A549 (cell line): ENCODE measurements at regions not wholly inside any gene's neighbourhood (a gene's known extent, or its start where the extent isn't known, plus 50 kb on each side); places are given as distances from the start of the nearest gene placed in this dataset.

ENCODE experiments used
- ATAC-seq, 2 experiments: fragments of 200-7000 bp in 1 of 2; fragments of >200 bp in 1 of 2; cut with Nextera tagmentation in 1 of 2; cut with Tn5 transposase in 1 of 2; 3 replicates each; pipeline versions ENCODE4 v1.8.0 to v1.9.1; 2018 to 2020; ENCODE audit warnings: mild to moderate bottlenecking in 1 of 2, moderate library complexity in 1 of 2
- CTCF ChIA-PET: fragments of 300-600 bp; sonication (Branson Sonifier 250); formaldehyde crosslinking; extraction: SDS; loops from one replicate; lab custom pipeline; 2021; ENCODE audit warnings: antibody characterized with exemption, inconsistent platforms; lab: Yijun Ruan, JAX
- POLR2A ChIA-PET: fragments of 350-600 bp; formaldehyde crosslinking; extraction: SDS; loops from one replicate; lab custom pipeline; 2021; ENCODE audit warnings: antibody characterized with exemption, inconsistent platforms; lab: Yijun Ruan, JAX
- DNase-seq, 2 experiments: peaks; one replicate each; pipeline versions ENCODE4 v3.0.0 to v3.0.0-alpha.2; 2011 to 2016; ENCODE audit warnings: low read depth in 1 of 2, low spot score in 1 of 2
- FAIRE-seq: peaks from 2 replicates; lab custom pipeline; 2011; peaks lifted over from hg19 to GRCh38; lab: Jason Lieb, UNC
- H3K27ac ChIP-seq, 2 experiments: fragments of >200 bp; sonication (Bioruptor Twin); formaldehyde crosslinking; 3 replicates each; pipeline ENCODE4 v1.5.1; 2016 to 2017
- H3K4me1 ChIP-seq: fragments of >200 bp; sonication (Bioruptor Twin); formaldehyde crosslinking; 3 replicates; pipeline ENCODE4 v1.6.1; 2016
- H3K4me2 ChIP-seq: fragments of >200 bp; sonication (Bioruptor Twin); formaldehyde crosslinking; 3 replicates; pipeline ENCODE4 v1.6.1; 2016
- H3K4me3 ChIP-seq: fragments of >200 bp; sonication (Bioruptor Twin); formaldehyde crosslinking; 3 replicates; pipeline ENCODE4 v1.5.1; 2016
- H3K9me3 ChIP-seq: fragments of >200 bp; sonication (Bioruptor Twin); formaldehyde crosslinking; 3 replicates; pipeline ENCODE4 v1.6.1; 2016
- BHLHE40 ChIP-seq: IDR thresholded peaks from 2 replicates; pipeline ENCODE4 v1.6.1; 2012; ENCODE audit warnings: low read depth, low read length, inconsistent platforms
- CBX2 ChIP-seq: fragments of 200-600 bp; sonication (generic); IDR thresholded peaks from 2 replicates; pipeline ENCODE4 v1.6.1; 2016; ENCODE audit warnings: low read depth, mild to moderate bottlenecking, borderline replicate concordance
- CBX8 ChIP-seq: fragments of 200-600 bp; sonication (generic); IDR thresholded peaks from 2 replicates; pipeline ENCODE4 v1.6.1; 2016
- CHD2 ChIP-seq: fragments of 150-350 bp; IDR thresholded peaks from 2 replicates; pipeline ENCODE4 v1.6.1; 2014; ENCODE audit warnings: low read length; ENCODE audit not compliant: partially characterized antibody
- E2F6 ChIP-seq: IDR thresholded peaks from 2 replicates; pipeline ENCODE4 v1.6.1; 2012; ENCODE audit warnings: low read depth, borderline replicate concordance
- EHF ChIP-seq: fragments of 250-450 bp; sonication (Bioruptor Pico); IDR thresholded peaks from 2 replicates; pipeline ENCODE4 v1.5.0; 2020; ENCODE audit warnings: mild to moderate bottlenecking
- EHMT2 ChIP-seq: fragments of 200-600 bp; sonication (generic); IDR thresholded peaks from 2 replicates; pipeline ENCODE4 v1.6.1; 2016; ENCODE audit warnings: antibody characterized with exemption, low read depth, mild to moderate bottlenecking, moderate library complexity
- EP300 ChIP-seq, 2 experiments: fragments of >200 bp; sonication (Bioruptor Twin); formaldehyde crosslinking; IDR thresholded peaks; 2 replicates in 1 of 2; 3 replicates in 1 of 2; pipeline ENCODE4 v1.6.1; 2016 to 2017
- FOSB ChIP-seq: fragments of 250-450 bp; sonication (Bioruptor Pico); IDR thresholded peaks from 2 replicates; pipeline ENCODE4 v1.5.0; 2020; ENCODE audit warnings: mild to moderate bottlenecking, moderate library complexity
- FOSL2 ChIP-seq, 2 experiments: fragments of 450-650 bp in 1 of 2; fragments of >200 bp in 1 of 2; sonication (Bioruptor Twin) in 1 of 2; formaldehyde crosslinking; IDR thresholded peaks; 2 replicates each; pipeline versions ENCODE4 v1.5.0 to v1.6.1; 2016 to 2020; ENCODE audit warnings: mild to moderate bottlenecking in 1 of 2, moderate library complexity in 1 of 2
- FOXS1 ChIP-seq: fragments of 250-450 bp; sonication (Bioruptor Pico); IDR thresholded peaks from 2 replicates; pipeline ENCODE4 v1.5.0; 2020; ENCODE audit warnings: mild to moderate bottlenecking, moderate library complexity
- HDAC2 ChIP-seq: fragments of 200-600 bp; sonication (generic); IDR thresholded peaks from 2 replicates; pipeline ENCODE4 v1.6.1; 2016
- HES2 ChIP-seq: fragments of >200 bp; sonication (Bioruptor Twin); formaldehyde crosslinking; IDR thresholded peaks from 2 replicates; pipeline ENCODE4 v1.6.1; 2016
- JUN ChIP-seq, 2 experiments: fragments of >200 bp; sonication (Bioruptor Twin); formaldehyde crosslinking; IDR thresholded peaks; 2 replicates in 1 of 2; 3 replicates in 1 of 2; pipeline ENCODE4 v1.6.1; 2016 to 2017
- JUNB ChIP-seq: fragments of >200 bp; sonication (Bioruptor Twin); formaldehyde crosslinking; IDR thresholded peaks from 2 replicates; pipeline ENCODE4 v1.6.1; 2016
- KDM1A ChIP-seq: fragments of 200-600 bp; sonication (generic); IDR thresholded peaks from 2 replicates; pipeline ENCODE4 v1.6.1; 2016; ENCODE audit warnings: low read depth, mild to moderate bottlenecking
- NFE2L2 ChIP-seq: fragments of 150-350 bp; conservative IDR thresholded peaks from 2 replicates; pipeline ENCODE4 v1.6.1; 2014; ENCODE audit warnings: low read length
- NR3C1 ChIP-seq: fragments of >200 bp; sonication (Bioruptor Twin); formaldehyde crosslinking; IDR thresholded peaks from 3 replicates; pipeline ENCODE4 v1.6.1; 2017
- PBX3 ChIP-seq: IDR thresholded peaks from 2 replicates; pipeline ENCODE4 v1.6.1; 2012
- PHF8 ChIP-seq: fragments of 200-600 bp; sonication (generic); IDR thresholded peaks from 2 replicates; pipeline ENCODE4 v1.6.1; 2016; ENCODE audit warnings: low read depth, mild to moderate bottlenecking, antibody characterized with exemption, moderate library complexity, borderline replicate concordance
- POLR2AphosphoS2 ChIP-seq: conservative IDR thresholded peaks from 2 replicates; pipeline ENCODE4 v1.6.1; 2012; ENCODE audit warnings: low read length, improper control_type of control experiment, inconsistent platforms
- RARB ChIP-seq: fragments of 250-450 bp; sonication (Bioruptor Pico); IDR thresholded peaks from 2 replicates; pipeline ENCODE4 v1.8.0; 2021; ENCODE audit warnings: mild to moderate bottlenecking, moderate library complexity
- REST ChIP-seq: fragments of 200-600 bp; sonication (generic); IDR thresholded peaks from 2 replicates; pipeline ENCODE4 v1.6.1; 2016; ENCODE audit warnings: antibody characterized with exemption, mild to moderate bottlenecking, moderate library complexity
- RFX5 ChIP-seq: fragments of 450-650 bp; IDR thresholded peaks from 2 replicates; pipeline ENCODE4 v1.7.1; 2014; ENCODE audit warnings: antibody characterized with exemption, mild to moderate bottlenecking, moderate library complexity
- USF2 ChIP-seq: fragments of 450-650 bp; IDR thresholded peaks from 2 replicates; pipeline ENCODE4 v1.6.1; 2014; ENCODE audit warnings: antibody characterized with exemption
- ZFP36 ChIP-seq: fragments of 450-650 bp; IDR thresholded peaks from 2 replicates; pipeline ENCODE4 v1.6.1; 2014; ENCODE audit warnings: borderline replicate concordance; ENCODE audit not compliant: partially characterized antibody
- WGBS: methylation state at CpG from one replicate; pipeline ENCODE4 v1.1.6; 2017; ENCODE audit errors: missing lambda C conversion rate; 5-methylcytosine and 5-hydroxymethylcytosine counted together

- no peak overlapping the region for H3K4me3 ChIP-seq
- FAIRE-seq (no peak), DNase-seq (no peak), ATAC-seq (no peak)
- TF ChIP-seq POLR2AphosphoS2 (no peak), HDAC2 (no peak), EHF (no peak), CHD2 (no peak), BHLHE40 (no peak), CBX2 (no peak), FOXS1 (CRISPR knock-in tag) (no peak), ZFP36 (no peak), JUNB (no peak), KDM1A (no peak)
- ChIA-PET POLR2A (no interaction called here), CTCF (interaction anchor here (0.9 to 1.7 kb wide), 4 partner anchors 8 to 85 kb away, joined by 3 read pairs; no protein-coding TSS in a partner anchor)
- no peaks in the 10 kb centered on the region for H3K9me3 ChIP-seq
- H3K4me1 ChIP-seq = peaks cover 10% of the 10 kb centered on the region
- H3K27ac ChIP-seq = no peak overlapping the region
- H3K4me2 ChIP-seq = no peak overlapping the region
- 74% methylated on average over 5 of the region's 5 CpGs for WGBS
These were observed 324.7 kb upstream of the ZMIZ1 start for GRCh38 chr10:78744056-78744455.

- Histone ChIP-seq H3K4me1 (peaks cover 10% of the 10 kb centered on the region), H3K9me3 (no peaks in the 10 kb centered on the region), H3K4me3 (no peak overlapping the region), H3K4me2 (no peak overlapping the region), H3K27ac (no peak overlapping the region)
- ChIA-PET CTCF (interaction anchor here (0.9 to 1.7 kb wide), 5 partner anchors 9 to 147 kb away, joined by 3 read pairs; no protein-coding TSS in a partner anchor), POLR2A (no interaction called here)
- ATAC-seq = no peak; a peak in 3 of 6 replicates
- 80% methylated on average over 9 of the region's 10 CpGs for WGBS
- FAIRE-seq = no peak
- DNase-seq = no peak
- TF ChIP-seq REST = no peak
- no peak for TF ChIP-seq HDAC2
- no peak for TF ChIP-seq NFE2L2
- no peak for TF ChIP-seq RARB
- TF ChIP-seq FOSL2 (IDR thresholded peaks at IDR 0.05) = no peak
- no peak for TF ChIP-seq FOSL2 (CRISPR knock-in tag; IDR thresholded peaks at IDR 0.05)
- TF ChIP-seq CBX8 = no peak
- TF ChIP-seq FOSB (CRISPR knock-in tag) = no peak
- no peak for TF ChIP-seq JUN (IDR thresholded peaks at IDR 0.05)
- TF ChIP-seq EHMT2 = no peak
- TF ChIP-seq NR3C1 = no peak
- TF ChIP-seq EP300 (IDR thresholded peaks at IDR 0.05) = no peak
- TF ChIP-seq CBX2 = no peak
- no peak for TF ChIP-seq PHF8
- no peak for TF ChIP-seq PBX3
- TF ChIP-seq E2F6 = no peak
- no peak for TF ChIP-seq HES2
- TF ChIP-seq RFX5 = no peak
- no peak for TF ChIP-seq CHD2
- no peak for TF ChIP-seq USF2
These were observed 324.2 kb upstream of the ZMIZ1 start for GRCh38 chr10:78744491-78745090.
